ENCODE measurements at regions not wholly inside any gene's neighbourhood (a gene's known extent, or its start where the extent isn't known, plus 50 kb on each side); places are given as distances from the start of the nearest gene placed in this dataset.

DNA sequence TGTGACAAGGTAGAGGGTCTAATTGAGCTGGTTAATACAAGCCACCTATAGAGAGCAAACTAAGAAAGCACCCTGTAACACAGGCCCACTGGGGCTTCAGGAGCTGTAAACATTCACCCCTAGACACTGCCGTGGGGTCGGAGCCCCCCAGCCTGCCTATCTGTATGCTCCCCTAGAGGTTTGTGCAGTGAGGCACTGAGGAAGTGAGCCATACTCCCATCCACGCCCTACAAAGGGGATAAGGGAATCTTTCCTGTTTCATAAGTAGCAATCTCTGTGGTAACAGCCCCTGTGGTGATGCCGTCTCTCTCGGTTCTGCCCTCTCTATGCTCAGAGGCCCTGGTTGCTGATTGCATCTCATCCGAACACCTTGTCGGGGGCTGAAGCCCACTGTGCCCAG, 94.2 kb upstream of the GJB6 start:
- TF ChIP-seq, protein P1, sequence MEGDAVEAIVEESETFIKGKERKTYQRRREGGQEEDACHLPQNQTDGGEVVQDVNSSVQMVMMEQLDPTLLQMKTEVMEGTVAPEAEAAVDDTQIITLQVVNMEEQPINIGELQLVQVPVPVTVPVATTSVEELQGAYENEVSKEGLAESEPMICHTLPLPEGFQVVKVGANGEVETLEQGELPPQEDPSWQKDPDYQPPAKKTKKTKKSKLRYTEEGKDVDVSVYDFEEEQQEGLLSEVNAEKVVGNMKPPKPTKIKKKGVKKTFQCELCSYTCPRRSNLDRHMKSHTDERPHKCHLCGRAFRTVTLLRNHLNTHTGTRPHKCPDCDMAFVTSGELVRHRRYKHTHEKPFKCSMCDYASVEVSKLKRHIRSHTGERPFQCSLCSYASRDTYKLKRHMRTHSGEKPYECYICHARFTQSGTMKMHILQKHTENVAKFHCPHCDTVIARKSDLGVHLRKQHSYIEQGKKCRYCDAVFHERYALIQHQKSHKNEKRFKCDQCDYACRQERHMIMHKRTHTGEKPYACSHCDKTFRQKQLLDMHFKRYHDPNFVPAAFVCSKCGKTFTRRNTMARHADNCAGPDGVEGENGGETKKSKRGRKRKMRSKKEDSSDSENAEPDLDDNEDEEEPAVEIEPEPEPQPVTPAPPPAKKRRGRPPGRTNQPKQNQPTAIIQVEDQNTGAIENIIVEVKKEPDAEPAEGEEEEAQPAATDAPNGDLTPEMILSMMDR (IDR thresholded peaks at IDR 0.05), result no peak
- TF ChIP-seq POLR2A (IDR thresholded peaks at IDR 0.05), result no peak
